Breast epithelium (tissue), 3 donors: ENCODE measurements at regions not wholly inside any gene's neighbourhood (a gene's known extent, or its start where the extent isn't known, plus 50 kb on each side); places are given as distances from the start of the nearest gene placed in this dataset.

Experiments
- POLR2A ChIP-seq: fragments of 450-650 bp; IDR thresholded peaks from one replicate; pipeline ENCODE4 v1.6.1; 2016; ENCODE audit warnings: antibody characterized with exemption, mild to moderate bottlenecking, moderate library complexity
- POLR2AphosphoS5 ChIP-seq, 3 donors: sonication (generic); formaldehyde crosslinking; IDR thresholded peaks; one replicate each; pipeline ENCODE4 v1.6.1; 2017; ENCODE audit warnings: antibody characterized with exemption in 3 of 3
- TF ChIP-seq, protein P1 (sequence below), 3 donors: fragments of 450-650 bp; IDR thresholded peaks; one replicate each; pipeline ENCODE4 v1.5.1; 2016 to 2017; ENCODE audit warnings: antibody characterized with exemption in 3 of 3, mild to moderate bottlenecking in 3 of 3, moderate library complexity in 3 of 3

DNA sequence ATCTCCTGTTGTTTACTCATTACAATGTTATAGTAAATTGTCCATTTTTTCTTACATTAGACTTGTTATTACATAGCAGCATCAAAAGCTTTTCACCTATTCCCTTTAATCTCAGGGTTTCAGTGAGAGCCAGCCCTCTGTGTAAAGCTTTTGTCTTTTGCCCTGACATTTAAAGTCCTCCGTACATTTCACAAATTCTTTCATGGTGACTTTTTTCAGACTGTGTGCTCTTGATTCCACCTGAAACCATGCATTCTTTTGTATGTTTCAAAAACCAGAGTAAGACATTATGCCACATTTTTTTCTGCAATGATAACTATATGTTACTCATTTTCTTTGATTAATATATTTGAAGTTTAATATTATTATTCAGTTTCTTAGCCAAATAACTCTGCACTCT lies 781.4 kb upstream of the ROBO1 start:
- TF ChIP-seq, protein P1, sequence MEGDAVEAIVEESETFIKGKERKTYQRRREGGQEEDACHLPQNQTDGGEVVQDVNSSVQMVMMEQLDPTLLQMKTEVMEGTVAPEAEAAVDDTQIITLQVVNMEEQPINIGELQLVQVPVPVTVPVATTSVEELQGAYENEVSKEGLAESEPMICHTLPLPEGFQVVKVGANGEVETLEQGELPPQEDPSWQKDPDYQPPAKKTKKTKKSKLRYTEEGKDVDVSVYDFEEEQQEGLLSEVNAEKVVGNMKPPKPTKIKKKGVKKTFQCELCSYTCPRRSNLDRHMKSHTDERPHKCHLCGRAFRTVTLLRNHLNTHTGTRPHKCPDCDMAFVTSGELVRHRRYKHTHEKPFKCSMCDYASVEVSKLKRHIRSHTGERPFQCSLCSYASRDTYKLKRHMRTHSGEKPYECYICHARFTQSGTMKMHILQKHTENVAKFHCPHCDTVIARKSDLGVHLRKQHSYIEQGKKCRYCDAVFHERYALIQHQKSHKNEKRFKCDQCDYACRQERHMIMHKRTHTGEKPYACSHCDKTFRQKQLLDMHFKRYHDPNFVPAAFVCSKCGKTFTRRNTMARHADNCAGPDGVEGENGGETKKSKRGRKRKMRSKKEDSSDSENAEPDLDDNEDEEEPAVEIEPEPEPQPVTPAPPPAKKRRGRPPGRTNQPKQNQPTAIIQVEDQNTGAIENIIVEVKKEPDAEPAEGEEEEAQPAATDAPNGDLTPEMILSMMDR (IDR thresholded peaks at IDR 0.05) = no peak
- no peak for TF ChIP-seq POLR2A
- no peak for TF ChIP-seq POLR2AphosphoS5 (IDR thresholded peaks at IDR 0.05)
